ENCODE measurements at regions not wholly inside any gene's neighbourhood (a gene's known extent, or its start where the extent isn't known, plus 50 kb on each side); places are given as distances from the start of the nearest gene placed in this dataset.
"Not testable (repeated sequence)": the region's sequence is repeated elsewhere in the genome, so short reads cannot be mapped to it uniquely, and the experiment has no call there.

- DNase-seq = no peak
- intact Hi-C loops (cut with micrococcal nuclease) = no loop called here
- TF ChIP-seq CTCF (IDR thresholded peaks at IDR 0.05; ENCODE audit: borderline replicate concordance) = no peak
- no peak overlapping the region for H3K4me3 ChIP-seq
- no peaks in the 10 kb centered on the region for H3K36me3 ChIP-seq
- no peaks in the 10 kb centered on the region for H3K27me3 ChIP-seq (ENCODE audit: low read depth)
- H3K4me1 ChIP-seq = peaks cover 24% of the 10 kb centered on the region
- peaks cover 15% of the 10 kb centered on the region for H3K9me3 ChIP-seq (replicated peaks)
- H3K27ac ChIP-seq (replicated peaks) = peak overlapping the region; percentile 63
These were observed 262.1 kb upstream of the TBL1XR1 start for GRCh38 chr3:177459401-177459800.

- Histone ChIP-seq H3K4me1 (peaks cover 31% of the 10 kb centered on the region), H3K36me3 (no peaks in the 10 kb centered on the region), H3K4me3 (no peak overlapping the region), H3K27me3 (ENCODE audit: low read depth) (no peaks in the 10 kb centered on the region), H3K27ac (replicated peaks) (peak overlapping the region; percentile 63), H3K9me3 (replicated peaks) (peaks cover 15% of the 10 kb centered on the region)
- no peak for DNase-seq
- no peak for TF ChIP-seq CTCF (IDR thresholded peaks at IDR 0.05; ENCODE audit: borderline replicate concordance)
- intact Hi-C loops (cut with micrococcal nuclease) = no loop called here
These were observed 262.8 kb upstream of the TBL1XR1 start for GRCh38 chr3:177460047-177460446.

- Histone ChIP-seq H3K9me3 (replicated peaks) (peaks cover 15% of the 10 kb centered on the region), H3K27me3 (ENCODE audit: low read depth) (no peaks in the 10 kb centered on the region), H3K36me3 (no peaks in the 10 kb centered on the region), H3K4me3 (no peak overlapping the region), H3K27ac (replicated peaks) (no peak overlapping the region), H3K4me1 (peaks cover 40% of the 10 kb centered on the region)
- DNase-seq = no peak
- intact Hi-C loops (cut with micrococcal nuclease) = no loop called here
- no peak for TF ChIP-seq CTCF (IDR thresholded peaks at IDR 0.05; ENCODE audit: borderline replicate concordance)
These were observed 264.5 kb upstream of the TBL1XR1 start for GRCh38 chr3:177461765-177462164.

GRCh38 chr3:177463341-177463740 lies 266.1 kb upstream of the TBL1XR1 start:
- H3K4me1 ChIP-seq = peaks cover 44% of the 10 kb centered on the region
- H3K4me3 ChIP-seq; H3K27me3 ChIP-seq (ENCODE audit: low read depth); DNase-seq; H3K9me3 ChIP-seq (replicated peaks); H3K36me3 ChIP-seq; intact Hi-C loops (cut with micrococcal nuclease); H3K27ac ChIP-seq (replicated peaks): not testable (repeated sequence)

GRCh38 chr3:177463863-177464262 lies 266.6 kb upstream of the TBL1XR1 start:
- H3K4me1 ChIP-seq = peaks cover 47% of the 10 kb centered on the region
- H3K4me3 ChIP-seq = no peak overlapping the region
- intact Hi-C loops (cut with micrococcal nuclease) = no loop called here
- H3K36me3 ChIP-seq = no peaks in the 10 kb centered on the region
- H3K9me3 ChIP-seq (replicated peaks) = no peaks in the 10 kb centered on the region
- TF ChIP-seq CTCF (IDR thresholded peaks at IDR 0.05; ENCODE audit: borderline replicate concordance) = no peak
- H3K27ac ChIP-seq (replicated peaks) = no peak overlapping the region
- no peaks in the 10 kb centered on the region for H3K27me3 ChIP-seq (ENCODE audit: low read depth)
- no peak for DNase-seq

- no peaks in the 10 kb centered on the region for H3K9me3 ChIP-seq (replicated peaks)
- peak overlapping the region; percentile 64 for H3K27ac ChIP-seq (replicated peaks)
- no peak overlapping the region for H3K4me3 ChIP-seq
- no peaks in the 10 kb centered on the region for H3K27me3 ChIP-seq (ENCODE audit: low read depth)
- no peak for TF ChIP-seq CTCF (IDR thresholded peaks at IDR 0.05; ENCODE audit: borderline replicate concordance)
- H3K36me3 ChIP-seq = no peaks in the 10 kb centered on the region
- intact Hi-C loops (cut with micrococcal nuclease) = no loop called here
- peaks cover 40% of the 10 kb centered on the region for H3K4me1 ChIP-seq
- DNase-seq = no peak
These were observed 267.3 kb upstream of the TBL1XR1 start for GRCh38 chr3:177464392-177465256.

Measured in left ventricle myocardium inferior (tissue), 1 donor.